ENCODE measurements at regions not wholly inside any gene's neighbourhood (a gene's known extent, or its start where the extent isn't known, plus 50 kb on each side); places are given as distances from the start of the nearest gene placed in this dataset.

GRCh38 chr4:24145591-24145990 lies 255.7 kb upstream of the PPARGC1A start:
- no peak overlapping the region for H3K4me3 ChIP-seq (ENCODE audit: low read length)
- DNase-seq (ENCODE audit: low read depth, low spot score), result no peak

DNA sequence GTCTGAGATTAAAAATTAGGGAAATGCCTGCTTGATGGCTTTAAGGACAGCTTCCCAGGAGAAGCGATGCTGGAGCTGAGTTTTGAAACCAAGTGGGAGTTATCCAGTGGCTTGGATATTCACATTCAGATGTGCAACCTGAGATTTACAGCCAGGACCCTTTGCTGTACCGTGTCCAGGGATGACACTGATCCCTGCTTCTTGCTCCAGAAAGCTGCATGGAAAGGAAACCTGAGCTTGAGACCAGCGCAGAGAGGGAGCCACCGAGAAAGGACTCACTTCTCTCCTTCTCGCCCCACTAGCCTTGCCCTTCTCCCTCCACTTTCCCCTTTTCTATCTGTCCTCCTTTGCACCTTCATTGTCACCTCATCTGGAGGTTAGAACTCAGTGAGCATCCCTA lies 254.5 kb upstream of the PPARGC1A start:
- no peak overlapping the region for H3K4me3 ChIP-seq (ENCODE audit: low read length)
- DNase-seq (ENCODE audit: low read depth, low spot score), result no peak

GRCh38 chr4:24143741-24144140 lies 253.9 kb upstream of the PPARGC1A start:
- H3K4me3 ChIP-seq (ENCODE audit: low read length), result no peak overlapping the region
- no peak for DNase-seq (ENCODE audit: low read depth, low spot score)

- no peak overlapping the region for H3K4me3 ChIP-seq (ENCODE audit: low read length)
- DNase-seq (ENCODE audit: low read depth, low spot score), result no peak
Observed at GRCh38 chr4:24141836-24142235, 252.0 kb upstream of the PPARGC1A start.

DNA sequence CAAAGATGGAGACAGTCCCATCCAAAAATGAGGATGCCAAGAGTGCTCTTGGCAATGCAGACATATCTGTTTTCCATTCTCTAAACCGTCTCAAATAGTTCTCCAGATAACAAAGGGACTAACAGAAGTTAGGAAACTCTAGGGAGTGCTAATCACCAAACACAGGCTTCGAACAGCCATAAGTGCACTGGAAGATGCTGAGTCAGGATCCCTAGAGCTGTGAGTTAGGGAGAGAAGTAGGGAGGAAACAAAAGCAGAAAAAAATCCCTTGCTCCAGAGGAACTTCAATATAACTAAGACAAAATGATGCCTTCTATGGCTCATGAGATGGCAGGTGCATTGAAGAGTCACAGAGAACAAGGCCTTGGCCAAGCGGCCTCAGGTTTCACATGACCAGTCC lies 251.0 kb upstream of the PPARGC1A start:
- no peak overlapping the region for H3K4me3 ChIP-seq (ENCODE audit: low read length)

GRCh38 chr4:24137671-24138601 lies 248.1 kb upstream of the PPARGC1A start:
- no peak overlapping the region for H3K4me3 ChIP-seq (ENCODE audit: low read length)
- no peak for DNase-seq (ENCODE audit: low read depth, low spot score)

More for the DNA sequence above, 251.0 kb upstream of the PPARGC1A start:
- DNase-seq (ENCODE audit: low read depth, low spot score), result no peak

- DNase-seq (ENCODE audit: low read depth, low spot score), result no peak
- H3K4me3 ChIP-seq (ENCODE audit: low read length), result no peak overlapping the region
Observed at GRCh38 chr4:24131954-24132673, 242.3 kb upstream of the PPARGC1A start.

GRCh38 chr4:24130637-24131036 lies 240.8 kb upstream of the PPARGC1A start:
- DNase-seq (ENCODE audit: low read depth, low spot score), result no peak
- no peak overlapping the region for H3K4me3 ChIP-seq (ENCODE audit: low read length)

- H3K4me3 ChIP-seq (ENCODE audit: low read length), result no peak overlapping the region
- DNase-seq (ENCODE audit: low read depth, low spot score), result no peak
Observed at GRCh38 chr4:24126776-24127175, 236.9 kb upstream of the PPARGC1A start.

- no peak for DNase-seq (ENCODE audit: low read depth, low spot score)
- no peak overlapping the region for H3K4me3 ChIP-seq (ENCODE audit: low read length)
Observed at GRCh38 chr4:24121395-24122175, 231.7 kb upstream of the PPARGC1A start.

DNA sequence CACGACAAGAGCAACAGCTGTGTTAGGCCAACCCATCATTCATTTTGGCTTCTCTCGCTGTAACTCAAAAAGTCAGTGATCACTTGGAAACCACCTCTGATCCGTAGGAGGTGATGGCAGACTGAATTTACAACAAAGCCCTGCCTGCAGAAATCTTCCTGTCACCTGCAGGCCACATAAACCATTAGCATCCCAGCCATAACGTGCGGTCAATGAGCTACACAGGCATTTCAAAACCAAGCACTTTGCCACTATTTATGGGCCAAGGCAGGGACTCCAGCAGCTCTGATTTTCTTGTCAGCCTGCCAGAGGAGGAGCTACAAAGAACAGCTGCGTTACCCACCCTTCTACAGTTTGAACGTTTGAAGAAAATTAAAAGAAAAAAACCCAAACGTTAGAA lies 228.1 kb upstream of the PPARGC1A start:
- H3K4me3 ChIP-seq (ENCODE audit: low read length), result no peak overlapping the region
- no peak for DNase-seq (ENCODE audit: low read depth, low spot score)

DNA sequence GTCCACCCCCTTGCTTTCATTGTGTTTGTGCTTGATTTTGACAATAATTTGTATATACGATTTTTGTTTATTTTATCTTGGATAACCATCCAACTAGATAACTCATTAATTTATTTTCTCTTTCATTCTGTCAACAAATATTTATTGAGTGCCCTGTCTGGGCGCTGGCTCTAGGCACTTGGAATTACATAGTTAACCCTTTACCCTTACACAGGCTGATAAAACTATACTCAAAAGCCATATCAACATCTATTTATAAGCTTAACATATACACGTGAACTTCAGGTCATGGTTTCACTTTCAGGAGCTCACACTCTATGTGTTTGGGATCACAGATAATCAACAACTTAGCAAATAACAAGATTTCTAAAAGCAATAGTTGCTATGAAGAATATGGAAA lies 226.3 kb upstream of the PPARGC1A start:
- DNase-seq (ENCODE audit: low read depth, low spot score), result no peak
- no peak overlapping the region for H3K4me3 ChIP-seq (ENCODE audit: low read length)

GRCh38 chr4:24114919-24115500 lies 225.2 kb upstream of the PPARGC1A start:
- H3K4me3 ChIP-seq (ENCODE audit: low read length), result no peak overlapping the region
- no peak for DNase-seq (ENCODE audit: low read depth, low spot score)

DNA sequence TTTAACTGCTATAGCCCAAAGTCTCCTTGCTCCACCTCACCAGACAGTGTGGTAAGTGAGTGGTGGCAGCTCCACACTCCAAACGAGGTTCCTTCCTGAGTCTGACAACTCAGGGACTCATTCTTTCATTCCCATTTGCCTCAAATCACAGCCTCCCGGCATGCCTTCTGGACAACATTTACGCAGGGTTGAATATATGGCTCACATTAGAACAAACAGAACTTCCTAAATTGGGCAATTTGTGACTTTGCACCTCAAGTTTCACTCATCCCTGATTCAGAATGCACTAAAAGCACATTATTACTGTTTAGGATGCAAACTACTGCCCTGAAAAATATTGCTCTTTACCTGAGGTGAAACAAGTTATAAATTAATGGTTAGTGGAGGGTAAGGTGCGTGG lies 224.6 kb upstream of the PPARGC1A start:
- no peak for DNase-seq (ENCODE audit: low read depth, low spot score)
- no peak overlapping the region for H3K4me3 ChIP-seq (ENCODE audit: low read length)

GRCh38 chr4:24112466-24112865 lies 222.6 kb upstream of the PPARGC1A start:
- DNase-seq (ENCODE audit: low read depth, low spot score), result no peak
- no peak overlapping the region for H3K4me3 ChIP-seq (ENCODE audit: low read length)

DNA sequence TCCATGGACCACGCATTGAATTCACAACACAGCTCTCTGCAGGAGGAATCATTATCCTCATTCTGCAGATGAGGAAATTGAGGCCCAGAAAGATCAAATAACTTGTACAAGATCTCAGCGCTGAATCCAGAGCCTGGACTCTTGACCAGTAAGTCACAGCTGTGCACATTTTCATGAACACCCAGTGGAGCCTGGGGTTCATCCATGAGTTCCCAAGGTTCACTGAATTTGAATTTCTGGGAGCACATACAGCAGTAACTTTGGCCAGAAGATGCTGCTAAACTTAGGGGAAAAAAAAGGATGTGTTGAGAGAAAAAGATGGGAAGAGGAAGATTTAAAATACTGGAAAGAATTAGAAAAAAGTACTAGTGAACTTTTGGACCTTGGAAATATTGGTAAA lies 218.7 kb upstream of the PPARGC1A start:
- no peak for DNase-seq (ENCODE audit: low read depth, low spot score)
- H3K4me3 ChIP-seq (ENCODE audit: low read length), result no peak overlapping the region

DNA sequence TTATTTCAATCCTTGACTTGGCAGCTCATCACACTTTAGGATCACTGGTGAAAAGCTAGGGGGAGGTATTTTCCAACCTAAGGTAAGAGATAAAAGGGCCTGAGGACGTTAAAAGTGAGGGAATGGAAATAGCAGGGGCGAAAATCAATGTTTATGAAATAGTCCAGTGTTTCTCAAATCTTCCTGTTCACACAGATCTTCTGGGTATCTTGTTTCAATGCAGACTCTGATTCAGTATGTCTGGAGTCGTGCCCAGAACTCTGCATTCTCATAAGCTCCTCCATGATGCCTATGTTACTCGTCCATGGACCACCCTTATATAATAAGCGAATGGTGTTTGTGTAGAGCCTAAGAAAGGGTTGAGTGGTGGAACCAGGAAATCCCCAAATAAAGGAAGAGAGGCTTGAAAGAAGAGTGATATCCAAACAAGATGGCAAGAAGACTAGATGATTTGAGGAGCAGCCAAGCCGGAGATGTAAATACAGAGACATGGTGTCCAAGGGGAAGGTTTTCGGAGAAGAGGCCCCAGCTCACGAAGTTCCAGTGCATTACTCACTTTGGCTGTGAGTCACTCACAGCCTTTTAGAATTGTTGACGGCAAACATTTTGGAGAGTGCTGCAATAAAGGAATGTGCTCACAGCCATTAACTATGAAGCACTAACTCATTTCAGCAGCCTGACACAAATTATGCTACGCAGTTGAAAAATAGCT lies 215.6 kb upstream of the PPARGC1A start:
- DNase-seq (ENCODE audit: low read depth, low spot score), result no peak
- no peak overlapping the region for H3K4me3 ChIP-seq (ENCODE audit: low read length)

DNA sequence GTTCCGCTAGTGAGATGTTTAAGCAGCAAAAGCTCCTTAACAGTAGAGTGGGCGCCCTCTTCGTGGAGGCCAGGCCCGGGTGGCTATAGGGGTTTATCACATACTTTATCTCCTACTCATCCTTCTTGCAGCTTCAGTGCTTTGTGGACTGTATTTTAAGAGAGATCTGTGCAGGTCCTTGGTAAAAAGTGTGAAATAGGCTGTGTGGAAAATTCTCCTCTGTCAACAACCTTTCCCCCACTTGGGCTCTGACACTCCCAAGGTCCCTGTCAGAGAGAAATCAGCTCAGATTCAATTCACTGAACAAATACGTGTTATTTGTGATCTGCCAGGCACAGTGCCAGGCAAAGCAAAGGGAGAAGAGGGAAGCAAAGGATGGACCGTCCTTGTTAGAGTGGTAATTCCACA lies 214.3 kb upstream of the PPARGC1A start:
- no peak overlapping the region for H3K4me3 ChIP-seq (ENCODE audit: low read length)

More for the DNA sequence above, 214.3 kb upstream of the PPARGC1A start:
- DNase-seq (ENCODE audit: low read depth, low spot score), result no peak
